ENCODE measurements at regions not wholly inside any gene's neighbourhood (a gene's known extent, or its start where the extent isn't known, plus 50 kb on each side); places are given as distances from the start of the nearest gene placed in this dataset.

- H3K27me3 ChIP-seq (ENCODE audit: control insufficient read depth, insufficient read depth, low read length) = no peaks in the 10 kb centered on the region
- TF ChIP-seq CTCF (IDR thresholded peaks at IDR 0.05; ENCODE audit: insufficient read depth, low read depth, low read length) = no peak
- H3K36me3 ChIP-seq (ENCODE audit: control insufficient read depth, insufficient read depth, low read length) = peaks cover 7% of the 10 kb centered on the region
- H3K4me3 ChIP-seq (ENCODE audit: low read depth, low read length) = no peak overlapping the region
- DNase-seq (ENCODE audit: low read depth) = no peak
- CTCF ChIA-PET = interaction anchor here (0.8 to 1.1 kb wide), 2 partner anchors 25 to 31 kb away, joined by 3 read pairs; no protein-coding TSS in a partner anchor
- POLR2A ChIA-PET = no interaction called here
Measured at GRCh38 chr7:131100357-131101054, 227.2 kb upstream of the MKLN1 start.

- peaks cover 3% of the 10 kb centered on the region for H3K36me3 ChIP-seq (ENCODE audit: control insufficient read depth, insufficient read depth, low read length)
- DNase-seq (ENCODE audit: low read depth) = peak; percentile 62
- H3K27me3 ChIP-seq (ENCODE audit: control insufficient read depth, insufficient read depth, low read length) = no peaks in the 10 kb centered on the region
- ChIA-PET CTCF (interaction anchor here (1.2 to 1.6 kb wide), 3 partner anchors 12 to 199 kb away, joined by 3 to 4 read pairs (median 3); no protein-coding TSS in a partner anchor), POLR2A (no interaction called here)
- TF ChIP-seq CTCF (IDR thresholded peaks at IDR 0.05; ENCODE audit: insufficient read depth, low read depth, low read length) = no peak
- no peak overlapping the region for H3K4me3 ChIP-seq (ENCODE audit: low read depth, low read length)
Measured at GRCh38 chr7:131103997-131104396, 223.7 kb upstream of the MKLN1 start.

GRCh38 chr7:131104596-131105293, 222.9 kb upstream of the MKLN1 start:
- Histone ChIP-seq H3K4me3 (ENCODE audit: low read depth, low read length) (peak overlapping the region; percentile 61; the same call in 1 of the 2 replicates), H3K27me3 (ENCODE audit: control insufficient read depth, insufficient read depth, low read length) (no peaks in the 10 kb centered on the region), H3K36me3 (ENCODE audit: control insufficient read depth, insufficient read depth, low read length) (no peaks in the 10 kb centered on the region; the same call in 1 of the 2 replicates)
- ChIA-PET CTCF (interaction anchor here (0.5 to 1.6 kb wide), 5 partner anchors 13 to 240 kb away, joined by 3 to 4 read pairs (median 3); no protein-coding TSS in a partner anchor), POLR2A (interaction anchor here (1.5 kb wide), 1 partner anchor 223 kb away, joined by 7 read pairs; the partner anchor contains the start of gene MKLN1)
- DNase-seq (ENCODE audit: low read depth) = no peak
- no peak for TF ChIP-seq CTCF (IDR thresholded peaks at IDR 0.05; ENCODE audit: insufficient read depth, low read depth, low read length)

DNA sequence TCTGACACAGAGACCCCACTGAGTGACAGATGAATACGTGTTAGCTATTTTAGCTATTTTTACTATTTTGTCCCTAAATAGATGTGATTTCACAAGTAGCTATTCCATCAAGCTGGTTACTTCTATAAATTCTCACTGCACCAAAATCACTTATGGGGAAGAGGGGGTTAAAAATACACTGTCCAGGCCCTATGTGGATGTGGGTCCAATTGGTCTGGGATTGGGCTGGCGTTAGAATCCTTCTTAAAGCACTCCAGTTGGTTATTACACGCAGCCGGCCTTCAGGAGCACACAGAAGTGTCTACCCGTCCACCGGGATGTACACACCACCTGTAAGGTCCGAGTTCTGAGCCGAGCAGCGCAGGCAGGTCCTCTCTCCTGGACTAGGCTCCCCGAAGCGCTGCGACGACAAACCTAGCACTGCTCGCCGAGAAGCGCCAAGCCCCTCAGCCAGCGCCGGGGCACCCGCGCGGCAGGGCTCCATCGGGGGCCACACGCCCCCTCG, 222.3 kb upstream of the MKLN1 start:
- no peaks in the 10 kb centered on the region for H3K27me3 ChIP-seq (ENCODE audit: control insufficient read depth, insufficient read depth, low read length)
- no peak for DNase-seq (ENCODE audit: low read depth)
- H3K36me3 ChIP-seq (ENCODE audit: control insufficient read depth, insufficient read depth, low read length) = no peaks in the 10 kb centered on the region
- ChIA-PET CTCF (interaction anchor here (0.5 to 1.6 kb wide), 4 partner anchors 34 to 239 kb away, joined by 3 read pairs; no protein-coding TSS in a partner anchor), POLR2A (interaction anchor here (1.5 kb wide), 1 partner anchor 223 kb away, joined by 7 read pairs; the partner anchor contains the start of gene MKLN1)
- TF ChIP-seq CTCF (IDR thresholded peaks at IDR 0.05; ENCODE audit: insufficient read depth, low read depth, low read length) = no peak
- peak overlapping the region; percentile 61 for H3K4me3 ChIP-seq (ENCODE audit: low read depth, low read length)

Measured in BJ (cell line).